Activated CD4-positive, alpha-beta T cell treated with anti-CD3 and anti-CD28 coated beads for 36 hours (primary cell): ENCODE measurements at regions not wholly inside any gene's neighbourhood (a gene's known extent, or its start where the extent isn't known, plus 50 kb on each side); places are given as distances from the start of the nearest gene placed in this dataset.

Experiments
- ATAC-seq: fragments of 200-7000 bp; cut with Tn5 transposase; one replicate; pipeline ENCODE4 v1.10.0; 2021; ENCODE audit warnings: mild to moderate bottlenecking, moderate library complexity
- CTCF ChIA-PET: fragments of 350-600 bp; sonication (Branson Sonifier 250); formaldehyde crosslinking; loops from one replicate; lab custom pipeline; 2021; ENCODE audit warnings: antibody characterized with exemption; lab: Charles Lee
- POLR2A ChIA-PET: fragments of 350-600 bp; sonication (Branson Sonifier 250); formaldehyde crosslinking; loops from one replicate; lab custom pipeline; 2021; ENCODE audit warnings: antibody characterized with exemption, inconsistent platforms; lab: Charles Lee
- DNase-seq: peaks from one replicate; pipeline ENCODE4 v3.0.0-alpha.2; 2020
- H3K27ac Mint-ChIP-seq: one replicate; pipeline ENCODE4 v1.8.0; 2021; ENCODE audit warnings: mixed read lengths
- H3K27me3 Mint-ChIP-seq: one replicate; pipeline ENCODE4 v1.8.0; 2021; ENCODE audit warnings: mixed read lengths
- H3K36me3 Mint-ChIP-seq: one replicate; pipeline ENCODE4 v1.8.0; 2021; ENCODE audit warnings: low read depth, mixed read lengths
- H3K4me1 Mint-ChIP-seq: one replicate; pipeline ENCODE4 v1.8.0; 2021; ENCODE audit warnings: mixed read lengths
- H3K4me3 Mint-ChIP-seq: one replicate; pipeline ENCODE4 v1.8.0; 2021; ENCODE audit warnings: mild to moderate bottlenecking, moderate library complexity, mixed read lengths
- H3K9me3 Mint-ChIP-seq: one replicate; pipeline ENCODE4 v1.8.0; 2021; ENCODE audit warnings: low read depth, mixed read lengths
- intact Hi-C, 2 experiments: fragments of 100-400 bp; cut with DNase I in 1 of 2; cut with micrococcal nuclease in 1 of 2; formaldehyde crosslinking; loops; one replicate each; pipeline versions ENCODE4 v1.14.2 to v1.15.1; 2022 to 2024; cut with DNase I, micrococcal nuclease

- Mint-ChIP-seq H3K4me3 (no peak overlapping the region), H3K27me3 (peaks cover 15% of the 10 kb centered on the region), H3K36me3 (no peaks in the 10 kb centered on the region), H3K9me3 (no peaks in the 10 kb centered on the region), H3K27ac (no peak overlapping the region), H3K4me1 (no peaks in the 10 kb centered on the region)
- ChIA-PET CTCF (no interaction called here), POLR2A (no interaction called here)
- intact Hi-C loops, result no loop called here
- ATAC-seq, result no peak
- no peak for DNase-seq
Measured at GRCh38 chr2:120526997-120527945, 181.3 kb downstream of the INHBB start.

DNA sequence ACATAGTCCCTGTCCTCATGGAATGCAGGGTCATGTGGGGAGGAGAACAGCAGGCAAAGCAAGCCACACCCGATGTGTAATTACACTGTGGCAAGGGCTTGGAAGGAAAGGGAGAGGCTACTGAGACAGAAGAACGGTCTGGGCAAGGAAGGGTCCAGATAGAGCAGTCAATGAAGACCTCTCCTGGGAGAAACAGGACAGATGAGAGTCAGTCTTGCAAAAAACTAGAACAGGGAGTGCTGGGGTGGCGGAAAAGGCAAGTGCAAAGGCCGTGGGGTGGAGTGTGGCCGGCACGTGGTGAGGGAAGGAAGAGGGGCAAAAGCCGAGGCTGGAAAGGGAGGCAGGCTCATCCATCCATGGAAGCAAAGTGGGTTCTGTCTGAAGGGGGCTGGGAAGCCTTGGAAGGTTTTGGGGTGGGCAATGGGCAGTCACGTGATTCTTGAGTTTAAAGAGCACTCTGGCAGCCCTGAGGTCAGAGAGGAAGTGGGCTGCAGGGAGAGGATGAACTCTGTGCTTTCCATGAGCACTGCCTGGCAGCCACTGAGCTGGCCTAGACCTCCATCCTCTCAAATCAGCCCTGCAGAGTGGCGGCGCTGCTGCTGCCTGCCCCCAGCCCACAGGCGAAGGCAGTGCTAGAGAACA is 182.2 kb downstream of the INHBB start:
- CTCF ChIA-PET, result no interaction called here
- intact Hi-C loops, result no loop called here
- Mint-ChIP-seq H3K4me1 (no peaks in the 10 kb centered on the region), H3K27ac (no peak overlapping the region), H3K27me3 (peaks cover 11% of the 10 kb centered on the region), H3K36me3 (no peaks in the 10 kb centered on the region), H3K9me3 (no peaks in the 10 kb centered on the region), H3K4me3 (no peak overlapping the region)
- ATAC-seq, result no peak
- DNase-seq, result no peak
- POLR2A ChIA-PET, result no interaction called here

DNA sequence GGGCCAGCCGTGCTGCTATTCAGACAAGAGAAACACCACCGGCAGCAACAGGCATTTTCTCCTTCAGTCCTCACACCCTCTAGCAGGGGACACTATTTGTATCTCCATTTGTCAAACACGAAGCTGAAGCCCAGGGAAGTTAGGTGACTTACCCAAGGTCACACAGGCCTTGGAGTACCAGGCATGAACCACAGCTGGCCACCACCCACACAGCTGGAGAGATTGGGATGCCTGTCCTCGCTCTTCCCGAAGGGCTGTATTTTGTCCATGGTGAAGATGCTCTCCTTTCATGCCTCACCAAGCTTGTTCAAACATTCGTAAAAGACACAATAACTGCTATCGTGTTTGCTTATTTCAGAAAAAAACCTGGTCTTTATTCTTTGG is 182.7 kb downstream of the INHBB start:
- H3K36me3 Mint-ChIP-seq, result no peaks in the 10 kb centered on the region
- no peak for ATAC-seq
- intact Hi-C loops, result no loop called here
- H3K27me3 Mint-ChIP-seq, result peaks cover 8% of the 10 kb centered on the region
- H3K4me1 Mint-ChIP-seq, result no peaks in the 10 kb centered on the region
- no peak overlapping the region for H3K27ac Mint-ChIP-seq
- no peak overlapping the region for H3K4me3 Mint-ChIP-seq
- no peak for DNase-seq
- POLR2A ChIA-PET, result no interaction called here
- CTCF ChIA-PET, result interaction anchor here (0.6 kb wide), 1 partner anchor 888 kb away, joined by 3 read pairs; no protein-coding TSS in a partner anchor
- H3K9me3 Mint-ChIP-seq, result no peaks in the 10 kb centered on the region

GRCh38 chr2:120530781-120531180 is 184.8 kb downstream of the INHBB start:
- intact Hi-C loops, result no loop called here
- DNase-seq (no peak), ATAC-seq (no peak)
- no peak overlapping the region for H3K4me3 Mint-ChIP-seq
- peaks cover 2% of the 10 kb centered on the region for H3K27me3 Mint-ChIP-seq
- H3K4me1 Mint-ChIP-seq, result no peaks in the 10 kb centered on the region
- H3K9me3 Mint-ChIP-seq, result no peaks in the 10 kb centered on the region
- CTCF ChIA-PET, result no interaction called here
- H3K27ac Mint-ChIP-seq, result no peak overlapping the region
- no peaks in the 10 kb centered on the region for H3K36me3 Mint-ChIP-seq
- POLR2A ChIA-PET, result interaction anchor here (0.7 kb wide), 1 partner anchor 10 kb away, joined by 3 read pairs; no protein-coding TSS in a partner anchor

- intact Hi-C loops, result no loop called here
- no peak for DNase-seq
- Mint-ChIP-seq H3K9me3 (no peaks in the 10 kb centered on the region), H3K4me1 (no peaks in the 10 kb centered on the region), H3K4me3 (no peak overlapping the region), H3K36me3 (no peaks in the 10 kb centered on the region), H3K27ac (no peak overlapping the region), H3K27me3 (peaks cover 2% of the 10 kb centered on the region)
- no peak for ATAC-seq
- ChIA-PET POLR2A (no interaction called here), CTCF (no interaction called here)
Measured at GRCh38 chr2:120531365-120531764, 185.4 kb downstream of the INHBB start.

- no peak overlapping the region for H3K27ac Mint-ChIP-seq
- H3K9me3 Mint-ChIP-seq, result no peaks in the 10 kb centered on the region
- peaks cover 2% of the 10 kb centered on the region for H3K27me3 Mint-ChIP-seq
- no peak for ATAC-seq
- H3K36me3 Mint-ChIP-seq, result no peaks in the 10 kb centered on the region
- H3K4me1 Mint-ChIP-seq, result no peaks in the 10 kb centered on the region
- intact Hi-C loops, result no loop called here
- ChIA-PET CTCF (interaction anchor here (0.6 kb wide), 1 partner anchor 562 kb away, joined by 4 read pairs; no protein-coding TSS in a partner anchor), POLR2A (no interaction called here)
- no peak for DNase-seq
- H3K4me3 Mint-ChIP-seq, result no peak overlapping the region
Measured at GRCh38 chr2:120531863-120532600, 186.1 kb downstream of the INHBB start.

- no peak for DNase-seq
- Mint-ChIP-seq H3K4me1 (no peaks in the 10 kb centered on the region), H3K4me3 (no peak overlapping the region), H3K9me3 (no peaks in the 10 kb centered on the region), H3K27ac (no peak overlapping the region), H3K36me3 (no peaks in the 10 kb centered on the region), H3K27me3 (no peaks in the 10 kb centered on the region)
- intact Hi-C loops, result no loop called here
- ATAC-seq, result no peak
- ChIA-PET CTCF (interaction anchor here (1.1 kb wide), 1 partner anchor 423 kb away, joined by 3 read pairs; no protein-coding TSS in a partner anchor), POLR2A (no interaction called here)
Measured at GRCh38 chr2:120533625-120534024, 187.7 kb downstream of the INHBB start.

- ChIA-PET CTCF (no interaction called here), POLR2A (no interaction called here)
- DNase-seq (no peak), ATAC-seq (no peak)
- Mint-ChIP-seq H3K4me1 (no peaks in the 10 kb centered on the region), H3K36me3 (no peaks in the 10 kb centered on the region), H3K27ac (no peak overlapping the region), H3K4me3 (no peak overlapping the region), H3K9me3 (no peaks in the 10 kb centered on the region), H3K27me3 (no peaks in the 10 kb centered on the region)
- intact Hi-C loops, result no loop called here
Measured at GRCh38 chr2:120534457-120534856, 188.5 kb downstream of the INHBB start.

GRCh38 chr2:120535081-120535480 is 189.1 kb downstream of the INHBB start:
- ATAC-seq (no peak), DNase-seq (no peak)
- intact Hi-C loops, result no loop called here
- no peaks in the 10 kb centered on the region for H3K9me3 Mint-ChIP-seq
- no peak overlapping the region for H3K27ac Mint-ChIP-seq
- H3K4me3 Mint-ChIP-seq, result no peak overlapping the region
- ChIA-PET CTCF (no interaction called here), POLR2A (no interaction called here)
- no peaks in the 10 kb centered on the region for H3K27me3 Mint-ChIP-seq
- no peaks in the 10 kb centered on the region for H3K36me3 Mint-ChIP-seq
- no peaks in the 10 kb centered on the region for H3K4me1 Mint-ChIP-seq

DNA sequence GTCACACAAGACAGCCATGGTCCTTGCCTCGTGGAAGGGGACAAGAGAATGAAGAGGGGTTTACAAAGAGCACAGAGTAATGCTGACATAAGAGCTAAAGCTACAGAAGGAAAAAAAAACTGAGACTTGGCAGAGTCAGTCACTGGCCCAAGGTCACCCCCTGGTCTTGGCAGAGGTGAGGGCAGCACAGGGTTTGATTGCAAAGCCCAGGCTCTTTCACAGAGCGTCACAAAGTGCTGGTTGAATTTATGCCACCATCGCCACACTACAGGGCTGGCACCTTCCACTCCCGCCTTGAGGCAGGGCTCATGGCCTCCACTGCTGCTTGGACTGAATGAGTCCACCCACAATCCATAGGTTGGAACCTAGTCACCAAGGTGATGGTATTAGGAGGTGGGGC is 190.2 kb downstream of the INHBB start:
- Mint-ChIP-seq H3K27me3 (no peaks in the 10 kb centered on the region), H3K36me3 (no peaks in the 10 kb centered on the region), H3K4me1 (no peaks in the 10 kb centered on the region), H3K27ac (no peak overlapping the region), H3K4me3 (no peak overlapping the region), H3K9me3 (no peaks in the 10 kb centered on the region)
- DNase-seq (no peak), ATAC-seq (no peak)
- CTCF ChIA-PET, result no interaction called here
- intact Hi-C loops, result no loop called here
- POLR2A ChIA-PET, result no interaction called here

DNA sequence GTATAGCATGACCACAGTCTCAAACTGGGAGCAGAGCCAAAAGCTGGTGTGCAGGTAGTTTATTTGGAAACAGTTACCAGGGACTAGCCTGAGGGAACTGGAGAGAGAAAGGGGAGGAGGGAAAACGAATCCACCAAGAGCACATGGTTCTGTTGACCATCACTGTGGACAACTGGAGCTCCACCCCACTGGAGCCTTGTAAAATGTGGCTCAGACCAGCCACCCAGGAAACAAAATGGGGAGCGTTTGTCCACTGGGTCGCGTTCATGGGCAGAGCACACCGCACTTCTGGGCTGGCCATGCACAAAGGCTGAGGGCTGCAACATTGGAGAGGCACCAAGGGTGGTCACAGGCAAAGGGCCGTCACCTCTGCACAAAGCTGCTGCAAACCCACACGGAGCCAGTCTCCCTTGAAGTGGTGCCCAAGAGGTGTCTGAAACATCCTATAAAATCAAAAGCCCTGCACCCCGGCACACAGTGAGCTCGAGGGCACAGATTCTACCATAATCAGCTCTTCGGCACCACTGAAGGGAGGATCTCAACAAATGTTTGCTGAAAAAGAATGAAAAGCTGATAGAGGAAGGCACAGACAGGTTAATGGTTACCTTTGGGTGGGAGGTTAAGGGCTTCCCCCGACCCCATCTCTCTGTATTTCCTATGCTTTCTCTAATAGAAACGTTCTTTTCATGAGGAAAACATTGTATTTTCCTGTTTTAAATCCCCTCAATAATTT is 192.9 kb downstream of the INHBB start:
- no peak overlapping the region for H3K27ac Mint-ChIP-seq
- no peaks in the 10 kb centered on the region for H3K27me3 Mint-ChIP-seq
- intact Hi-C loops, result no loop called here
- DNase-seq, result no peak
- POLR2A ChIA-PET, result no interaction called here
- H3K36me3 Mint-ChIP-seq, result no peaks in the 10 kb centered on the region
- H3K4me1 Mint-ChIP-seq, result no peaks in the 10 kb centered on the region
- no peaks in the 10 kb centered on the region for H3K9me3 Mint-ChIP-seq
- no peak for ATAC-seq
- H3K4me3 Mint-ChIP-seq, result no peak overlapping the region
- CTCF ChIA-PET, result no interaction called here
